Gastrocnemius medialis (tissue), 4 donors: ENCODE measurements at regions not wholly inside any gene's neighbourhood (a gene's known extent, or its start where the extent isn't known, plus 50 kb on each side); places are given as distances from the start of the nearest gene placed in this dataset.

Source experiments
- ATAC-seq, 2 donors: fragments of 150-250 bp; one replicate each; pipeline ENCODE4 v1.9.1; 2016
- DNase-seq, 2 donors: peaks; one replicate each; pipeline ENCODE4 v3.0.0-alpha.2; 2019
- H3K27ac ChIP-seq, 4 donors: fragments of 200-600 bp; sonication (generic); 1 replicate in 1 of 4; 2 replicates in 3 of 4; pipeline ENCODE4 v1.5.1; 2016 to 2018; ENCODE audit warnings: mild to moderate bottlenecking in 2 of 4, moderate library complexity in 1 of 4
- H3K27me3 ChIP-seq, 3 donors: fragments of 200-600 bp; sonication (generic) in 2 of 3; 1 replicate in 1 of 3; 2 replicates in 2 of 3; pipeline versions ENCODE4 v1.5.1 to v1.6.0; 2016 to 2019; ENCODE audit warnings: mild to moderate bottlenecking in 1 of 3, moderate library complexity in 1 of 3
- H3K36me3 ChIP-seq, 2 donors: fragments of 200-600 bp; sonication (generic) in 1 of 2; one replicate each; pipeline ENCODE4 v1.5.1; 2017 to 2018
- H3K4me1 ChIP-seq, 2 donors: fragments of 200-600 bp; sonication (generic) in 1 of 2; one replicate each; pipeline ENCODE4 v1.5.1; 2016 to 2017; ENCODE audit warnings: mild to moderate bottlenecking in 2 of 2
- H3K4me3 ChIP-seq, 4 donors: fragments of 200-600 bp; sonication (generic) in 3 of 4; 1 replicate in 1 of 4; 2 replicates in 3 of 4; pipeline ENCODE4 v1.5.1; 2016 to 2019; ENCODE audit warnings: mild to moderate bottlenecking in 2 of 4
- H3K9me3 ChIP-seq, 3 donors: fragments of 200-600 bp; sonication (generic) in 2 of 3; 1 replicate in 1 of 3; 2 replicates in 2 of 3; pipeline ENCODE4 v1.5.1; 2016 to 2019
- POLR2A ChIP-seq, 2 donors: fragments of 450-650 bp; IDR thresholded peaks; one replicate each; pipeline ENCODE4 v1.6.1; 2017; ENCODE audit warnings: antibody characterized with exemption in 2 of 2, mild to moderate bottlenecking in 2 of 2, moderate library complexity in 2 of 2
- in situ Hi-C, 4 donors: fragments of 200-750 bp; cut with MboI; loops; one replicate each; pipeline versions ENCODE4 v1.15.0 to v1.8.0; 2017; ENCODE audit warnings: low sequenced_read_pairs in 4 of 4
- intact Hi-C: fragments of 100-400 bp; cut with DNase I; formaldehyde crosslinking; loops from one replicate; pipeline ENCODE4 v1.15.1; 2023; ENCODE audit warnings: low total_unique reads
- TF ChIP-seq, protein P1 (sequence below), 5 experiments: fragments of 450-650 bp in 3 of 5; fragments of 200-600 bp in 2 of 5; sonication (generic) in 2 of 5; IDR thresholded peaks in 4 of 5; conservative IDR thresholded peaks in 1 of 5; 1 replicate in 4 of 5; 2 replicates in 1 of 5; pipeline ENCODE4 v1.5.1; 2016 to 2019; ENCODE audit warnings: antibody characterized with exemption in 5 of 5, mild to moderate bottlenecking in 3 of 5, moderate library complexity in 3 of 5

- ATAC-seq (no peak), DNase-seq (no peak)
- Histone ChIP-seq H3K27me3 (peaks cover 0 to 3% (median 0%) of the 10 kb centered on the region in 3 donors), H3K27ac (no peak overlapping the region), H3K36me3 (no peaks in the 10 kb centered on the region), H3K9me3 (no peaks in the 10 kb centered on the region), H3K4me1 (no peaks in the 10 kb centered on the region), H3K4me3 (no peak overlapping the region)
- in situ Hi-C loops (no loop called here), intact Hi-C loops (no loop called here)
- TF ChIP-seq POLR2A (IDR thresholded peaks at IDR 0.05), result no peak
- TF ChIP-seq, protein P1, sequence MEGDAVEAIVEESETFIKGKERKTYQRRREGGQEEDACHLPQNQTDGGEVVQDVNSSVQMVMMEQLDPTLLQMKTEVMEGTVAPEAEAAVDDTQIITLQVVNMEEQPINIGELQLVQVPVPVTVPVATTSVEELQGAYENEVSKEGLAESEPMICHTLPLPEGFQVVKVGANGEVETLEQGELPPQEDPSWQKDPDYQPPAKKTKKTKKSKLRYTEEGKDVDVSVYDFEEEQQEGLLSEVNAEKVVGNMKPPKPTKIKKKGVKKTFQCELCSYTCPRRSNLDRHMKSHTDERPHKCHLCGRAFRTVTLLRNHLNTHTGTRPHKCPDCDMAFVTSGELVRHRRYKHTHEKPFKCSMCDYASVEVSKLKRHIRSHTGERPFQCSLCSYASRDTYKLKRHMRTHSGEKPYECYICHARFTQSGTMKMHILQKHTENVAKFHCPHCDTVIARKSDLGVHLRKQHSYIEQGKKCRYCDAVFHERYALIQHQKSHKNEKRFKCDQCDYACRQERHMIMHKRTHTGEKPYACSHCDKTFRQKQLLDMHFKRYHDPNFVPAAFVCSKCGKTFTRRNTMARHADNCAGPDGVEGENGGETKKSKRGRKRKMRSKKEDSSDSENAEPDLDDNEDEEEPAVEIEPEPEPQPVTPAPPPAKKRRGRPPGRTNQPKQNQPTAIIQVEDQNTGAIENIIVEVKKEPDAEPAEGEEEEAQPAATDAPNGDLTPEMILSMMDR (IDR thresholded peaks at IDR 0.05 in 4 of 5, conservative IDR thresholded peaks at IDR 0.05 in 1 of 5), result no peak
These were observed 91.5 kb upstream of the EGR2 start for GRCh38 chr10:62907470-62908212.

DNA sequence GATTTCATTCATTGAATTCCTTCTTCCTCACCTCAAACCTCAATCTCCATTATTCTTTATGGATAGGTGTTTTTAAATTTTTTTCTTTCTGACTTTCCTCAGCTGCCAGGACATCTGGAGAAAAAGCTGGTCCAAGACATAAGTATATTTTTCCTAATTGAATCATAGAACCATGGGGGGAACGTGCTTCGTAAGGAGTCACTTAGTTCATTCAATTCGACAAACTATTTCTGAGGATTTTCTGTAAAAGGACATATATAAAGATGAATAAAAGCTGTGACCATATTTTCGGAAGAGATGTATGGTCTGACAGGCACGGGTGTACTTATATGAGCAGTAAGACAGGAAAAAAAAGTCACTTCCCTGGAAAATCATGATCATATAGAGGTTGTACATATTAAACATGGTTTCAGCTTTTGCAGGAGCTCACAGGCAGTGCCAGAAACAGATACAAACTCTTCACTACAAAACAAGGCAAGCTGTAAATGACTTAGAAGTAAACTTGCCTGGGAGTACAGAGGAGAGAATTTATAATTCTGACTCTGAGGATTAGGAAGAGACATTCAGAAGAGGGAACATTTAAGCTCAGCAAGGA lies 88.2 kb upstream of the EGR2 start:
- Histone ChIP-seq H3K9me3 (no peaks in the 10 kb centered on the region), H3K4me3 (no peak overlapping the region), H3K36me3 (no peaks in the 10 kb centered on the region), H3K27ac (no peak overlapping the region), H3K4me1 (no peaks in the 10 kb centered on the region), H3K27me3 (peaks cover 0 to 3% (median 0%) of the 10 kb centered on the region in 3 donors)
- in situ Hi-C loops (no loop called here), intact Hi-C loops (no loop called here)
- ATAC-seq (no peak), DNase-seq (no peak)
- no peak for TF ChIP-seq POLR2A (IDR thresholded peaks at IDR 0.05)

DNA sequence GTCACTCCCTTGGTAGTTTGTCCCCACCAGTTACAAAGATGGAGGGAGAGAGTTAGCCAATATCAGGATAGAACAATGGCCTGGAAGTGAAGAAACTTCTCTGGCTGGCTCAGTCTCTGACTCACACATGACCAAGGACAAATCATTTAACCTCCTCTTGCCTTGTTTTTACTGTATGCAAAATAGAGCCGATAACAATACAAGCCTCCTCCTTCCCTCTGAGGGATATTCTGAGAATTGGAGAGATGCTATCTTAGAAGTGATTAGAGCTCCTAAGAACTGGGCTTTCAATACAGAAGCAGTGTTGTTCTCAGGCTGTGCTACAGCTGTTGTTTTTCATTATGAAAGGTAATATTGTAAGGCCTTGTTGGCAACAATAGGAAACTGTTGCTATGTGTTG lies 87.7 kb upstream of the EGR2 start:
- no peaks in the 10 kb centered on the region for H3K9me3 ChIP-seq
- intact Hi-C loops (no loop called here), in situ Hi-C loops (no loop called here)
- no peak for DNase-seq
- H3K27me3 ChIP-seq, result peaks cover 0 to 3% (median 0%) of the 10 kb centered on the region in 3 donors
- H3K36me3 ChIP-seq, result no peaks in the 10 kb centered on the region
- no peak for TF ChIP-seq POLR2A (IDR thresholded peaks at IDR 0.05)
- TF ChIP-seq, protein P1 (IDR thresholded peaks at IDR 0.05 in 4 of 5, conservative IDR thresholded peaks at IDR 0.05 in 1 of 5), result no peak
- no peak overlapping the region for H3K27ac ChIP-seq
- no peak for ATAC-seq
- no peak overlapping the region for H3K4me3 ChIP-seq
- H3K4me1 ChIP-seq, result no peaks in the 10 kb centered on the region

- Histone ChIP-seq H3K4me1 (no peaks in the 10 kb centered on the region), H3K27ac (no peak overlapping the region), H3K4me3 (no peak overlapping the region), H3K36me3 (no peaks in the 10 kb centered on the region), H3K27me3 (no peaks in the 10 kb centered on the region), H3K9me3 (no peaks in the 10 kb centered on the region)
- no peak for TF ChIP-seq POLR2A (IDR thresholded peaks at IDR 0.05)
- TF ChIP-seq, protein P1 (IDR thresholded peaks at IDR 0.05 in 4 of 5, conservative IDR thresholded peaks at IDR 0.05 in 1 of 5), result no peak
- intact Hi-C loops (no loop called here), in situ Hi-C loops (no loop called here)
- no peak for DNase-seq
- no peak for ATAC-seq
These were observed 84.8 kb upstream of the EGR2 start for GRCh38 chr10:62900829-62901571.

- H3K9me3 ChIP-seq, result no peaks in the 10 kb centered on the region
- no peaks in the 10 kb centered on the region for H3K27me3 ChIP-seq
- no peak for DNase-seq
- no peak overlapping the region for H3K27ac ChIP-seq
- no peak for TF ChIP-seq POLR2A (IDR thresholded peaks at IDR 0.05)
- TF ChIP-seq, protein P1 (IDR thresholded peaks at IDR 0.05 in 4 of 5, conservative IDR thresholded peaks at IDR 0.05 in 1 of 5), result no peak
- in situ Hi-C loops (no loop called here), intact Hi-C loops (no loop called here)
- H3K4me1 ChIP-seq, result no peaks in the 10 kb centered on the region
- no peak for ATAC-seq
- H3K36me3 ChIP-seq, result no peaks in the 10 kb centered on the region
- H3K4me3 ChIP-seq, result no peak overlapping the region
These were observed 83.1 kb upstream of the EGR2 start for GRCh38 chr10:62899311-62899710.
